ENCODE measurements at regions not wholly inside any gene's neighbourhood (a gene's known extent, or its start where the extent isn't known, plus 50 kb on each side); places are given as distances from the start of the nearest gene placed in this dataset.

- no peak for DNase-seq
Observed at GRCh38 chr7:35581605-35582210, 113.2 kb downstream of the HERPUD2 start.

GRCh38 chr7:35576031-35576573 lies 118.8 kb downstream of the HERPUD2 start:
- no peak for DNase-seq

GRCh38 chr7:35571611-35572240 lies 123.2 kb downstream of the HERPUD2 start:
- DNase-seq, result no peak

GRCh38 chr7:35570937-35571336 lies 124.0 kb downstream of the HERPUD2 start:
- no peak for DNase-seq

GRCh38 chr7:35565927-35566326 lies 129.0 kb downstream of the HERPUD2 start:
- DNase-seq, result no peak

GRCh38 chr7:35558841-35559240 lies 136.1 kb downstream of the HERPUD2 start:
- DNase-seq, result no peak

- DNase-seq, result no peak
Observed at GRCh38 chr7:35556515-35557471, 138.1 kb downstream of the HERPUD2 start.

- DNase-seq, result no peak
Observed at GRCh38 chr7:35555934-35556333, 139.0 kb downstream of the HERPUD2 start.

GRCh38 chr7:35555386-35555785 lies 139.5 kb downstream of the HERPUD2 start:
- DNase-seq, result no peak

- DNase-seq, result no peak
Observed at GRCh38 chr7:35553519-35553918, 141.4 kb downstream of the HERPUD2 start.

- DNase-seq, result no peak
Observed at GRCh38 chr7:35552691-35553090, 142.2 kb downstream of the HERPUD2 start.

- no peak for DNase-seq
Observed at GRCh38 chr7:35551321-35552081, 143.4 kb downstream of the HERPUD2 start.

GRCh38 chr7:35550831-35551230 lies 144.1 kb downstream of the HERPUD2 start:
- DNase-seq, result no peak

- no peak for DNase-seq
Observed at GRCh38 chr7:35549781-35550180, 145.2 kb downstream of the HERPUD2 start.

GRCh38 chr7:35548291-35548690 lies 146.6 kb downstream of the HERPUD2 start:
- DNase-seq, result no peak

- DNase-seq, result no peak
Observed at GRCh38 chr7:35546691-35547429, 148.1 kb downstream of the HERPUD2 start.

- DNase-seq, result no peak
Observed at GRCh38 chr7:35545831-35546230, 149.1 kb downstream of the HERPUD2 start.

GRCh38 chr7:35544028-35544742 lies 150.8 kb downstream of the HERPUD2 start:
- DNase-seq, result no peak

- peak; percentile 49 for DNase-seq
Observed at GRCh38 chr7:35537067-35538023, 157.6 kb downstream of the HERPUD2 start.

- DNase-seq, result no peak
Observed at GRCh38 chr7:35536396-35536826, 158.5 kb downstream of the HERPUD2 start.
